Erythroblast (primary cell): ENCODE measurements at regions not wholly inside any gene's neighbourhood (a gene's known extent, or its start where the extent isn't known, plus 50 kb on each side); places are given as distances from the start of the nearest gene placed in this dataset.

Source experiments
- GATA1 ChIP-seq: IDR thresholded peaks from 2 replicates; pipeline ENCODE4 v1.6.1; 2011; ENCODE audit warnings: low read depth, mild to moderate bottlenecking, control low read depth, low read length, moderate library complexity
- POLR2A ChIP-seq: IDR thresholded peaks from 2 replicates; pipeline ENCODE4 v1.6.1; 2011; ENCODE audit warnings: mild to moderate bottlenecking, low read length

DNA sequence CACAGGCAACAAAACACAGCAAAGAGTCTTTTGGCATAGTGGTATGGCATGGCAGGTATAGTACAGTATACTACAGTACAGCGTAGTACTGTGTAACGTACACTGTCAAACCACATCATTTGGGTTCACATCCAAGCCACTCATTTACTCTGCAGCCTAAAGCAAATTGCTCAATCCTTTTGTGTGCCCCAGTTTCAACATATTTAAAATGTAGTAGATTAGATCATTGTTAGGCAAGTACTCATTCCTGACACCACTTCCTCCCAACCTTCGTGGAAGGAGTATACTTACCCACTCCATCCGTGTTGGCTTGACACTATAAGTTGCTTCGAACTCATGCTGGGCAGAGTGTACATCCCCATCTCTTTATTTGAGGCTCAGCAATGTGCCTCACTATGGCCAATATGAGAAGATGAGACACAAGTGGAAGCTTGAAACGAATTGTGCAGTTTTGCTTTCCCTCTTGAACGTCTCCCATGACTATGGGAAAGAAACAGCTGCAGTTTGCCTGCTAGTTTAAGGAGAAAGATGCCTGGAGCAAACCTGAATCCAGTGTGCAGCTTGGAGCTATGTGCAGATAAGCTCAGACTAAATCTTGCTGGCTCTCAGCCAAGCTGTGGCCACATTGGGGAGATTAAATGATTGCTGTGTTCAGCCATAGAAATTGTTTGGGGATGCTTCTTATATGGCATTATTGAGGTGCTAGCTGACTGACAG is 85.7 kb upstream of the TBL1X start:
- TF ChIP-seq POLR2A (no peak), GATA1 (no peak)
